ENCODE measurements at regions not wholly inside any gene's neighbourhood (a gene's known extent, or its start where the extent isn't known, plus 50 kb on each side); places are given as distances from the start of the nearest gene placed in this dataset.
A peak's percentile ranks its signal among the peaks of the same experiment; 100 is the strongest.

GRCh38 chr14:55944757-55945156 is 173.5 kb upstream of the PELI2 start:
- no peak for DNase-seq

DNA sequence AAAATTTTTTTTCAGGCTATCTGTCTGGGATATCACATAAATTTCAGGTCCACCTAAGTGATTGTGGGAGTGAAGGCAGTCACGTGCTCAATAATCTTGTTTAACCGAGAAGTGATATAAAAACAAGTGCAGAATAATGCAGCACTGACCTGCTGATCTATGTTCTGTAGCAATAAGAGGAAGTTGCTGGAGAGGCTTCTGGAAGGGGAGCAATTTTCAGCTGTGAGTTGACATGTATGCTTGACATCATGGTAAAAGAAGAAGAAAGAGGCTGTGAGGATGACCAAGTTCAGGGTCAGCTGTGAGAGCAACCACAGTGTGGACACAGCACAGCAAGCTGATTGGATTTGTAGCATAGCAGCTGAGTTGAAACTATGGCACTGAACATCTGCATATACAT is 172.0 kb upstream of the PELI2 start:
- no peak for DNase-seq

DNA sequence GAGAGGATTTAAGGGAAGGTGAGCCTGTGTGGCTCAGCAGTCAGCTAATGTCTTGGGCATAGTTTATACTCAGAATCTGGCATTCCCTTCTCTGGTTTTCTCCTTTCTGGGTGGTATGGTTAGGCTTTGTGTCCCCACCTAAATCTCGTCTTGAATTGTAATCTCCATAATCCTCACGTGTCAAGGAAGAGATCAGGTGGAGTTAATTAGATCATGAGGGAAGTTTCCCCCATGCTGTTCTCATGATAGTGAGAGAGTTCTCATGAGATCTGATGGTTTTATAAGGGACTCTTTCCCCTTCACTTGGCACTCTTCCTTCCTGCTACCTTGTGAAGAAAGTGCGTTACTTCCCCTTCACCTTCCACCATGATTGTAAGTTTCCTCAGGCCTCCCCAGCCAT is 169.8 kb upstream of the PELI2 start:
- no peak for DNase-seq

DNA sequence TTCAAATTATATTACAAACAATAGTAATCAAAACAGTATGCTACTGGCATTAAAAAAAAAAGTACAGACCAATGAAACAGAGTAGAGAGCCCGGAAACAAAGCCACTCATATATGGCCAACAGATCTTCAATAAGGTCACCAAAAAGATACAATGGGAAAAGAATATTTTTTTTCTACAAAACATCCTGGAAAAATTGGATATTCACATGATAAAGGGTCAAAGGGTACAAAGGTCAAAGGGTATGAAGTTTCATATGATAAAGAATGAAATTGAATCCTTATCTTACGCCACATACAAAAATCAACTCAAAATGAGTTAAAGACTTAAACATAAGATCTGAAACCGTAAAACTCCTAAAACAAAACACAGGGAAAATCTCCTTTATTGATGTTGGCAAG is 168.5 kb upstream of the PELI2 start:
- no peak for DNase-seq

DNA sequence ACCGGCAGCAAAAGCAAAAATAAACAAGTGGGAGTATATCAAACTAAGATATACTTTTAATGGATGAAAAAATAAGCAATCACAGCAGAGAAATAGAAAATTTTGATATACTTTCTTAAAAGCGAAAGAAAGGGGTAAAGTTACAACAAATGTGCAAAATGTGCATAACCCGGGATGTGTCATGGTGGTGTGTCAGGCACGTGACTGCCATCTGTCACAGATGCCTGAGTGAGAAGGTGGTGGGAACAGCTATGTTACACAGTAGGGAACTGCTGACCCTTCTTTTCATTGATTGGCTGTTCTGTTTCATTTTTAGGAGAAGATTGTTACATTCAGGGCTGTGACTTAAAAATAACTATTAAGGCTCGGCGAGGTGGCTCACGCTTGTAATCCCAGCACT is 168.1 kb upstream of the PELI2 start:
- no peak for DNase-seq

- no peak for DNase-seq
Measured at GRCh38 chr14:55951341-55952206, 166.6 kb upstream of the PELI2 start.

DNA sequence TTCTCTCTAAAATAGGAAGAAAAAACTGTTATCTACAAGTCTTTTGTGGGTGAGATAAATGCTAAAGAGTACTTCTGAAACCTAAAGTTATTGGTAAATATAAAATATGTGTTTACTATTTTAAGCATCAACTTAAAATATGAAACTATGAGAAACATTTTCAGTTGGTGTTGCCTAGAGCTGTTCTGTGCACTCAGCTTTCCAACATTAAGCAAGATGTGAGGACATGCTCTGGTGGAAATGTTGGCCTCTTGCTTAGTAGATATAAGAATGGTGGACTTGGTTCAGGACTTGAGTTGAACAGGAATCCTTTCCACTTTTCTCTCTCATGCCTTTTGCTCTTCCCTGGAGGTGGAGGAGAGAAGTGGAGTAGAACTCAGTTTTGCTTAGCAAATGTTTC is 164.1 kb upstream of the PELI2 start:
- no peak for DNase-seq

DNA sequence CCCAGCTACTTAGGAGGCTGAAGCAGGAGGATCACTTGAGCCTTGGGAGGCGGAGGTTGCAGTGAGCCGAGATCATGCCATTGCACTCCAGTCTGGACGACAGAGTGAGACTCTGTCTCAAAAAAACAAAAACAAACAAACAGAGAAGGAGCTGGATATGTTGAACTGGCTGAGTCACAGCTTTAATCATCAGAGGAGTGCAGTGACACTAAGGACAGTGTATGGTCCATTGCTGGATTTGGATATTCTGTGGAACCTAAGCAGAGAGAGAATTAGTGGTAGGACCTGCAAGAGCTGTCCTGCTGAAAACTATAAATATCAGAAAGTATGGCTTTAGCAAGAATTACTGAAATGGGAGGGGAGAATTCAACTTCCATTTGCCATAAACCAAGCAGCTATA is 163.0 kb upstream of the PELI2 start:
- no peak for DNase-seq

DNA sequence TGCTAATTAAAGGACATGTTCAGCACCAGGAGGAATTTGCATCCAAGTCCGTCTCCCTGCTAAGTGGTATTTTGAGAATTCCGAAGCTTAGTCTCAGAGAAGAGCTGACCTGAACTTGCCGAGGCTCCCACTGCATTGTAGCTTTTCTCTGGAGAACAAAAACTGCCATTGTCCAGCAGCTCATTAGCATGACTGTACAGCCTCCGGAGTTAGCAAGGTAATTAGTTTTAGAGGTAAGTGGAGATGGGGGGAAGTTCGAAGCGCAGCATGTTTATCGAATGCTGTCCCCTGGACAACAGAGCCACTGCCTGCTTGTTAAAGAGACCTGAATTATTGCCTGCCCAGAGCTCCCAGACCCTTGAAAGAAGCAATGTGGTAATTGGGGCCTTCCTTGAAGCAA is 160.3 kb upstream of the PELI2 start:
- no peak for DNase-seq

- no peak for DNase-seq
Measured at GRCh38 chr14:55963295-55963694, 154.9 kb upstream of the PELI2 start.

DNA sequence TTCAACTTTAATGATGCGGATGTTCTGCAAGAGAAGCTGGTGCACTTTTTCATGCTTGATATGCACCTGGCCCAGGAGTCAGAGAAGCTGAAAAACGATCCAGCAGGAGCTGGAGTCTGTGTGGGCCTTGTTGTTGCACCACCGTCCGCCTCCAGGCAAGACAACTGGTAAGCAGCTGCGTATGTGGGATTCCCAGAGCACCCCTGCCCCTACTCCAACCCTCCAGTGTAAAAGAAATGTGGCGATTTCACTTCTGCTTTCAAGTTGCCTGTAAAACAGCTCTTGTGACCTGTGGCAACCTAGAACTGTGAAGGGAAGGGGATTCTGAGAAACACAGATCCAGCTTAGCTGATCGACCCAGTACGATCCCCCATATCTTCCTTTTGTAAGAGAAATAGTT is 154.1 kb upstream of the PELI2 start:
- DNase-seq = no peak

DNA sequence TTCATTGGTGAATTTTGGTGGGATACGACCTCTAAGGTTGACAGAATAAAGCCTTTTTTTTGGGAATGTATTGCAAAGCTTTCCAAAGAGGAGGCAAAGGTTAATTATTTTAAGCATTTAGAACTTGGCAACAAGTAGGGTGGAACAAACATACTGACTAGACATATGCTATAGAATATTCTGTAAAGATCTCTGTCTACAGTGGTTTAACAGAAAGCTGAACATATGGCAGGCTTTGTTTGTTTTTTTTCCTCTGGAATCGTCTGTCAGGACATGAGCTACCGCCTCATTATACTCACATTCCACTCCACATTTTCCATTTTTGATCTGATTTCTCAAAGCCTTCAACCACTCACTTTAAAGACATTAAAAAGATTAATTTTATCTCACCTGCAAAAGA is 153.4 kb upstream of the PELI2 start:
- DNase-seq = no peak

GRCh38 chr14:55965851-55966250 is 152.4 kb upstream of the PELI2 start:
- no peak for DNase-seq

DNA sequence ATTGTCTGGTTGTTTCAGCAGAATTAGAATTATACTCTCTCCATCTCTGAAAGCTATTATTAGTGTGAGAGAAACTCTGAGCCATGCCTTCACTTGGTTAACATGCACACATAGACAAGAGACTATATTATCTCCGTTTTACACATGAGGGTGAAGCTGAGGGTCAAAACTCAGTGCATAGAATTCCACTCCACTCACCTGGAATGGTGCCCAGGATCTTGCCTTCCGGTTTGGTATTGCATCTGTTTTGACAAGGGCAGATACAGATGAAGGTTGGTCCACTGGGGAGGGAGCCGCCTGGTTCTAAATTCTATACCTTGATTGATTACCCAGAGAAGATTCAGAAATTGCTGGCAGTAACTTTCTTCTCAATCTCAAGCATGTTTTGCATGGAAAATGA is 149.5 kb upstream of the PELI2 start:
- DNase-seq = no peak

DNA sequence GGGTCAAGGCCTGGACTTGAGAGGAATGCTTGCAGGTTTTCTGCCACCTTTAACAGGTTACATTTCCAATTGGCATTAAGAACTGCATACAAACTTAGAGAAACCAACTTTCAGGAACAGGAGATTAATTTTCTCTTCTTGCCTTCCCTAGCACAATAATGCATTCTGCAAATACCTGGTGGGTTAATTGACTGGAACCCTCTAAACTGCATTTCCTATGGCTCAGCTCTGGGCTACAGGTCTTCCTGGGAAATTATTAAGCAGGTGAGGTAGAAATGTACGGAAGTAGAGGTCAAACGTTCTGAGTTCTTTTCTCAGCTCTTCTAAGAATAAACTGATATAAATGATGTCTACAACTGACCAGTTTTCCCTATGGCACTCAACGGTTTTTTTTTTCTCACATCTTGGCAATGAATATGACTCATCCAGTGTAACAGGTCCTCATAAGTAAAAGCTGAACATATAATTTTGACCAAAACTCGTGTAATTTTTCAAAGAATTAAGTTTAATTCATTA is 144.9 kb upstream of the PELI2 start:
- no peak for DNase-seq

GRCh38 chr14:55973911-55974630 is 144.1 kb upstream of the PELI2 start:
- DNase-seq = no peak

DNA sequence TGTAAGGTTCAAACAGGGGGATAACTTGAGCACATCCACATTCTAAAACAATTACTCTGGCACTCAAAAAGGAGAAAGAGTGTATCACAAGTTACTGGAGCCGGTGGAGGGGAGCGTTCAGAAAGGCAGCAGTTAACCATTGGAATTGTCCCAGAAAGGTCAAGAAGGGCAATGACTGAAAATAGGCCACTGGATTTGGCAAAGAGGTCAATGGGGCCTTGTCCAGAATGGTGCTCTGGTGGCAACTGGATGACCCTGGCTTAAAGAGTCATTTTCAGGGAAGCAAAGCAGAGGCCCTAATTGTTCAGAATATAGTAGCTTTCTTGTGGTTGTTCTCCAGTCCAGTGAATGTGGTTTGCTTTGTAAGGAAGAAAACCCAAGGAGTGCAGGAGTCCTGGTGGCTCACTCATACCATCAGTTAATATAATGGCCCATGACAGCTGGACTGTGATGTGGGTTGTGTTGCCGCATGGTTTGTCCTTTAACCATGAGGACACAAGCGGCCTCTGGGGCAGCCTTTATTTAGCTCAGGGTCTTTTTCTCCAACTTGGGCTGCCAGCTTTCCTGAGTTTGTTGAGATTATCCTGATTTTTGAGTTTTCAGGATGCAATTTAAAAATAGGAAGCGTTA is 142.8 kb upstream of the PELI2 start:
- no peak for DNase-seq

- no peak for DNase-seq
Measured at GRCh38 chr14:55976219-55976618, 142.0 kb upstream of the PELI2 start.

DNA sequence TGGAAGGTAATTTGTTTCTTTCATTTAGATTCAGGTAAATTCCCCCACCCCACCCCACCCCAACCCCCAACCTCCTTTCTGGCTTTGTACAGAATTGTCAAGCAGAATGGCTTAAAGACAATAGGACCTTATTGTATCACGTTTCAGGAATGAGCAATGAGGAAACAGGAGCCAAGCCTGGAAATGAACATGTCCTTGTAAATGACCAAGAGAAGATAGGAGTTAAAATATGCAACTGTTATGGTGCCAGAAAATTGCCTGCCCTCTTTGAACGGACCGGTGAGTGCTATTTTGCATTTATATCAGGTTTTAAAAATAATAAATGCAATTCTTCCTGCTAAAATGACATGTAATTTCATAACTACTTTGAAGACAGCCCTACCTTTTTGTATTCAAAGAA is 141.6 kb upstream of the PELI2 start:
- DNase-seq = peak; percentile 3

DNA sequence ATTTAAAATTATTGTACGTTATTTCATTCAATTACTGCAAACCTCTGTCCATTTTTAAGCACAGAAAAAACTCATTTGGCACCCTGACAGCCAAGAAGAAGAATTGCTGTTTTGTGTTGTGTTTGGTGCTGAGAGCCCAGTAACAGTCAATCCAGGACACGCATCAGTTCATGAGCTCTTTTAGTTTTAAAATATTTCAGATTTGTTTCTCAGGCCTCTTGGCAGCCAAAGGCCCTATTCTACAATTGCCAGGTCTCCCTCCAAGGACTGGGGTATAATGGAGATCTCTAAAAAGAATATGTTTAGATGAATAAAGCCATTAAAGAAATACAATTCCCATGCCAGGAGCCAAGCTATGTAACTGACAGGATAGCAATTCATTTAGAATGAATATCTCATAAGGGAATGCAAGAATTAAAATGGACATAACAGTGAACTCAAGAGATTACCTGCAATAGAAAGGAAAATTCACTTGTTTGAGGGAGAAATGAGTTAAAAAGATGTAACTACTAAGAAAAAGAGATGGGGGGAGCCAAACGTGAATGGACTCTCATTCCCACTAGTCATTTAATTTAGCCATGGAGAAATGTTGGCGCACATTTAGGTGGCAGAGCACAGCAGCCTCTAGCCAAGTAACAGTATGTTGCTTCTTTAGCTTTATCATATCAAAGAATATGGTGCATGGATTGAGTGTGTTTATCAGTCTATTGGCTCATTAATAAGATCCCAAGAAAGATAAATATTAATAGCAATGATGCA is 140.6 kb upstream of the PELI2 start:
- DNase-seq = no peak

GRCh38 chr14:55979096-55979495 is 139.1 kb upstream of the PELI2 start:
- DNase-seq = no peak

DNA sequence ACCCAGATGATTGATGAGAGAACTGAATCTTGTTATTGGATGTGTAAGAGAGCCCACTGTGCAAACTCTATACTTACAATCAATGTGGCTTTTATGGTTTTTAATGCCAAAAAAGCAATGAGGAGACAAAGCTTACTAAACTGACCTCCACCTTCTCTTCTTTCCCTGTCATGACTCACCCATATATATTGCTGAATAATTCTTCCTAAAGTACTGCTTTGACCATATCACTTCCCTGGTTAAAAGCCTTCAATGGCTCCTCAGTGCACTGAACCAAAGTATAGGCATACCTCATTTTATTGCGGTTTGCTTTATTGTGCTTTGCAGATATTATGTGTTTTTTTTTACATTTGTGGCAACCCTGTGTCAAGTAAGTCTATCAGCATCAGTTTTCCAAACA is 138.4 kb upstream of the PELI2 start:
- DNase-seq = no peak

GRCh38 chr14:55980970-55981369 is 137.2 kb upstream of the PELI2 start:
- no peak for DNase-seq
